HG02610 (cell line): ENCODE measurements at regions not wholly inside any gene's neighbourhood (a gene's known extent, or its start where the extent isn't known, plus 50 kb on each side); places are given as distances from the start of the nearest gene placed in this dataset.
"Not testable (repeated sequence)": the region's sequence is repeated elsewhere in the genome, so short reads cannot be mapped to it uniquely, and the experiment has no call there.

ENCODE experiments used
- ATAC-seq: cut with Tn5 transposase; IDR thresholded peaks from one replicate; pipeline ENCODE4 v1.9.1; 2021; ENCODE audit warnings: mild to moderate bottlenecking, moderate library complexity; ENCODE audit not compliant: unreplicated experiment

DNA sequence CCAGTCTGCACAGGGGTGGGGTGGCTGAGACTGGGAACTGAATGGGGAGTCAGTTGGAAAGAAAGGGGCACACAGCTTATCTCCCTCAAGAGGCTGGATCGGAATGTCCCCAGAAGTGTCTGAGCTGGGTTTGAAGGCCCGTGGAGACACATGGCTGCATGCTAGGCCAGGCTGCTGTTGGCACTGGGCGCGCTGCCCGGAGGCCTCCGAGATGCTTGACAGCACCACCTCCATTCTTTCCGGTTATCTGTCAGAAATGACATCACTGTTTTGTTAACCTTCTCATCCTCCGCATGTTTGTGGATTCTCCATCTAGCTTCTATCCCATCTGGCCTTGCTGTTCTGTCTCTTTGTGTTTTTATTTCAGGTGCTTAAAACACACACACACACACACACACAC lies 85.5 kb downstream of the APIP start:
- no peak for ATAC-seq

GRCh38 chr11:34830035-34830434 lies 86.1 kb downstream of the APIP start:
- no peak for ATAC-seq

- ATAC-seq, result peak; percentile 65
Observed at GRCh38 chr11:34827228-34827627, 89.0 kb downstream of the APIP start.

DNA sequence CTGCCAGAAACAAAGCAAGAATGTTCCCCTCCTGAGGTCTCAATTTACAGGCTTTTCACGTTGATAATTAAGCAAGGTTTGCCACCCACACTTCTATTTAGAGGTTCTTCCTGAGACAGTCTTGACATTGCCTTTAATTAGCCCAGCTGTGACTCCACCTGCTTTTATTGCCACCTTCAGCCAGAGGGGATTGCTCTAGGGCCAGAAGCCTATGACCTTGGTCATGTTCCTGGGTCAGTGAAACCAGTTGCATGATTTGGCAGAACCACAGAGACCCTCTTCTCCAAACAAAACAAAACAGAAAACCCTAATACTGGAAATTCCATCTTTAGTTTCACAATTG lies 89.8 kb downstream of the APIP start:
- ATAC-seq, result peak; percentile 35

GRCh38 chr11:34825670-34826383 lies 90.4 kb downstream of the APIP start:
- no peak for ATAC-seq

- no peak for ATAC-seq
Observed at GRCh38 chr11:34825315-34825669, 90.9 kb downstream of the APIP start.

DNA sequence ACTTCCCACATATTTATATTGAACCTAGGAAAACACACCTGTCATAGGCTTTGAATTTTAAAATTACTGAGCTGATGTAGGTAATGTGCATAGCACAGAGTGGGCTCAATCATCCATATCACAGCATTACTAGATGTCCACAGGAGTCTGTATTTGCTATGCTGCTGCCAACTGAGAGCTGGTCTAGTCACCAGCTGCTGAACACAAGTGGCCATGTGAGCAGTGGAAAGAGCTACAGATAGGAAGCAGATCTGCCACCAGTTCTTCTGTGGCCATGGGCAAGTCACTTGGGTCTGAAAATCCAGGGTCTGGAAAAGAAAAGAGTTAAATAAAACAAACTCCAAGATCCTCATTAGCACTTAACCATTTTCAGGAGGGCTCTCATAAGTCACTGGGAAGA lies 91.8 kb downstream of the APIP start:
- ATAC-seq, result no peak

DNA sequence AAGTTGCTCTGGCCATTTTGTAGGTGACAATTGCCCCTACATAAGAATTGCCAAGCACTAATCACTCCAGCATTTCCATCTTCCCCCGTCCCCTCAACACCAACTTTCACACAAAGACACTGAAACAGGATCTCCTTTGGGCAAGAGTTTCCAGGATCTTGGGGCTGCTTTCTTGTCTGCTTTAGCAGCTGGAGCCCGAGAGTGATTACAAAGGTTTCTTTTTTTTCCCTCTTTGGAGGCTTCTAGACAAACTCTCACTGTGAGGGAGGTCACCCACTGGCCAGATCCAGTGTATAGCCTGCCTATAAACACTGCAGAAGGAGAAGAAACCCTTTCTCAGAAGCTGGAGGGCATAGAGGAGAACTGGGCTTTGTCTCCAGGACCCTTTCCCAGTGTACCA lies 92.5 kb downstream of the APIP start:
- ATAC-seq, result no peak

GRCh38 chr11:34823197-34823596 lies 93.0 kb downstream of the APIP start:
- no peak for ATAC-seq

DNA sequence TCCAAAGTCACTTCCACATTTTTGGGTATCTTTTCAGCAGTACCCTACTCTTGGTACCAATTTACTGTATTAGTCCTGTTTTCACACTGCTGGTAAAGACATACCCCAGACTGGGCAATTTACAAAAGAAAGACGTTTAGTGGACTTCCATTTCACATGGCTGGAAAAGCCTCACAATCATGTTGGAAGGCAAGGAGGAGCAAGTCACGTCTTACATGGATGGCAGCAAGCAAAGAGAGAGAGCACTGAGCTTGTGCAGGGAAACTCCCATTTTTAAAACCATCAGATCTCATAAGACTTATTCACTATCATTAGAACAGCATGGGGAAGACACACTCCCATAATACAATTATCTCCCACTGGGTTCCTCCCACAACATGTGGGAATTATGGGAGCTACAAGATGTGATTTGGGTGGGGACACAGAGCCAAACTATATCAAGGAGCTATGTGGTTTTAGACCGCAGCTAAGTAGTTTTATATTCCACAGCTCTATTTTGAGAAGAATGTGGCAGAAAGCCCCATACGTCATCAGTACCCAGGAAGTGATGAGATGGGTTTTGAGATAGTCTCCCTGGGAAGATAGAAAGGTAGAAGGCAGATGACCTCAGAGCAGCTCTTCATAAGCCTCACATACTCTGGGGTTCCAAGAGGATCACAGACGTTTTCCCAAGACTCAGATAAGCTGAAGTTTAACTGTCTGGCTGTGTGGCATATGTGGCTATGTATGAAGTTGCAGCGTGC lies 96.3 kb downstream of the APIP start:
- ATAC-seq, result no peak

GRCh38 chr11:34817812-34818211 lies 98.4 kb downstream of the APIP start:
- ATAC-seq, result not testable (repeated sequence)

GRCh38 chr11:34816698-34817213 lies 99.4 kb downstream of the APIP start:
- ATAC-seq, result no peak

- no peak for ATAC-seq
Observed at GRCh38 chr11:34812905-34813576, 103.1 kb downstream of the APIP start.

- ATAC-seq, result no peak
Observed at GRCh38 chr11:34811858-34812257, 104.3 kb downstream of the APIP start.

DNA sequence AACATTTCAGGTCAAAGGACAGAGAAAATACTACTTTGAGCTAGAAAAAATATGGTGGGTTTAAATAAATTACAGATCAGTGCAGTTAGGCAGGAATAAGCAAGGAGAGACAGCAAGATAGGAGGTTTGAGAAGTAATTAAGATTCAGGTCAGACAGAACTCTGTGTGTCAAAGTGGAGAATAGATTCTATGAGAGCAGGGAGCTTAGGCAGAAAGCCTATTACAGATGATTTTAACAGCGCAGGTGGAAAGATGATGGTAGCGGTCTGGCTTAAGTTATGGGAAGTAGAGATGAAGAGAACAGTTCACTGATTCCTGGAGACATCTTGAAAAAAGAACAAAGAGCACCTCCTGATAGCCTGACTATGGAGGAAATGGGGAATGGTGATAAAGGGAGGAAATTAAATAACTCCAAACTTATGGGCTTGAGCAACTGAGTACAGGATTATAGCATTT lies 106.0 kb downstream of the APIP start:
- no peak for ATAC-seq

GRCh38 chr11:34809191-34810106 lies 106.7 kb downstream of the APIP start:
- no peak for ATAC-seq

- ATAC-seq, result no peak
Observed at GRCh38 chr11:34806875-34807274, 109.3 kb downstream of the APIP start.

DNA sequence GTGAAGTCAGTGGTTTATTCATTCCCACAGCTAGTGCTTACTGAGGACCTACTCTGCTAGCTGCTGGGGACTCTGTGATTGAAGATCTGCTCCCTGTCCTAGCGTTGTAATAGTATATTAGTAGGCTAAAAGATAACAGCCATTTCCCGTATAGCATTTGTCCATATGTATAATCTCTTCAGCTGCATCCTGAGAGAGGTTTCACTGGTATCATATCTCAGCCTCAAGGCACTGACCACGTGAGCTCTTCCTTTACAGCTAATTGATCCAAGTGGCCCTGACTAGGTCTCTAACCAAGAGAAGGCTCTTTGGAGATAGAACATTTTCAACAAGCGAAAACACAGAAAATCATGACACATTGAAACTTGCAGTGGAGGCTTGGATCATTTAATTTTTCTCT lies 110.2 kb downstream of the APIP start:
- no peak for ATAC-seq

- no peak for ATAC-seq
Observed at GRCh38 chr11:34799848-34800247, 116.3 kb downstream of the APIP start.

DNA sequence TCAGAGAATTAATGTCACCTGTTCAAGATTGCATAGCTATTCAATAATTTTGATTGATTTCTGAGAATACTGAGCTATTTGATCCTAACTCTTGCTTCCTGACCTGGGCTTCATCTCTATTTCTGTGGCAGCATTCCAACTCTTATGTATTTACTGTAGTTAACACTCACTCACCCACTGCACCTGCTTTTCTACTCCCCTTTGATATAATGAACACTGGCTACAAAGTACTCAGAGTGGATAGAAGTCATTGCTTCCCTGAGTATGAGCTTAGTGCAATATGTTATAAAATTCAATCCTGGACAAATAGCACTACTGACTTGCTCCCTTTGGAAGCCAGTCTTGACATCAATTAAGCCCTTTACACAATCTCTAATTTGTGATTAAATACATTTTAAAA lies 117.2 kb downstream of the APIP start:
- no peak for ATAC-seq

DNA sequence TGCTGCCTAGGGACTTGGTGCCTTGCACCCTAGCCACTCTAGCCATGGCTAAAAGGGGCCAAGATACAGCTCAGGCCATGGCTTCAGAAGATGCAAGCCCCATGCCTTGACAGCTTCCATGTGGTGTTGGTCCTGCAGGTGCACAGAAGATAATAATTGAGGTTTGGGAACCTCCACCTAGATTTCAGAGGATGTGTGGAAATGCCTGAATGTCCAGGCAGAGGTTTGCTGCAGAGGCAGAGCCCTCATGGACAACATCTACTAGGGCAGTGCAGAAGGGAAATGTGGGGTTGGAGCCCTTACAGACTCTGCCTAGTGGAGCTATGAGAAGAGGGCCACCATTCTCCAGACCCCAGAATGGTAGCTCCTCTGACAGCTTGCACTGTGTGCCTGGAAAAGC lies 118.7 kb downstream of the APIP start:
- not testable (repeated sequence) for ATAC-seq
